HG03442 (cell line): ENCODE measurements at regions not wholly inside any gene's neighbourhood (a gene's known extent, or its start where the extent isn't known, plus 50 kb on each side); places are given as distances from the start of the nearest gene placed in this dataset.
"Not testable (repeated sequence)": the region's sequence is repeated elsewhere in the genome, so short reads cannot be mapped to it uniquely, and the experiment has no call there.

Source experiments
- ATAC-seq: cut with Tn5 transposase; IDR thresholded peaks from one replicate; pipeline ENCODE4 v1.9.1; 2021; ENCODE audit warnings: mild to moderate bottlenecking, moderate library complexity; ENCODE audit not compliant: unreplicated experiment

GRCh38 chr6:56724455-56724854, 81.8 kb upstream of the DST start:
- ATAC-seq: no peak

- ATAC-seq: no peak
These were observed 78.2 kb upstream of the DST start for GRCh38 chr6:56720882-56721281.

GRCh38 chr6:56720202-56720601, 77.5 kb upstream of the DST start:
- not testable (repeated sequence) for ATAC-seq

GRCh38 chr6:56719315-56720058, 76.8 kb upstream of the DST start:
- not testable (repeated sequence) for ATAC-seq

GRCh38 chr6:56718236-56718635, 75.5 kb upstream of the DST start:
- ATAC-seq: no peak

- ATAC-seq: no peak
These were observed 73.5 kb upstream of the DST start for GRCh38 chr6:56716229-56716628.

DNA sequence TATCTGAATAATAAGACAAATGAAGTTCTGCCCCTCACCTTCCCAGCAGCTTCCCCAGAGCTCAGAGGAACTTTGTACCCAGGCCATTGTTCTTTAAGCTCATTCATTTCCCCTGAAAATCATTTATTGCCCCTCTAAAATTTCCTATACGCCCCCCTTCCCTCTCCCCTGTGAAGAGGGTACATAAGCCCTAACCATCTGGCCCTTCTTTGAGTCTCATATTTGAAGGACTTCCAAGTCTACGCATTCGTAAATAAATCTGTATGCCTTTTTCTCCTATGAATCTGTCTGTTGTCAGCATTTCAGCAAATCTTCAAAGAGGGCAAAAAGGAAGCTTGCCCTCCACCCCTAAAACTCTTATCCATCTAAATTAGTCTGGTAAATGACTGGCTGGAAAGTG, 73.1 kb upstream of the DST start:
- no peak for ATAC-seq

DNA sequence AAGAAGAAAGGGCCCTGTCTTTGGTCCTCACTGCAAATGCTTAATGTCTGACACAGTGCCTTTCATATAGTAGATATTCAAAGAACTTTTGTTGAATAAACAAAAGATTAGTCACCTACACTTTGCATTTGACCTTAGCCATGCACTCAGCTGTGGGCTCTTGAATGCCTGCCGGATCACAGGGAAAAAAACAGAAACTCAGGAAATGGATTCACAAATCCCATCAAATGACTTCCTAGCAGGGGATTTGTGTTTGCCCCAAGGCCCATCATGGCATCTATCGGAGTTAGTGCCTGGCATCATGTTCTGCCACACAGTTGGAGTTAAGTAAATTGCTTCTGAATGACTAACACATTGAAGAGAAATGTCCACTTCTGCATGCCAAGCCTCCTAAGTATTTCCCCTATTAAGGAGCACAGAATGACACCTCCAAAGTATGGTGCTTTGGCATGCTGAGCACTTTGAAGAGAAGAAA, 72.3 kb upstream of the DST start:
- ATAC-seq: no peak

DNA sequence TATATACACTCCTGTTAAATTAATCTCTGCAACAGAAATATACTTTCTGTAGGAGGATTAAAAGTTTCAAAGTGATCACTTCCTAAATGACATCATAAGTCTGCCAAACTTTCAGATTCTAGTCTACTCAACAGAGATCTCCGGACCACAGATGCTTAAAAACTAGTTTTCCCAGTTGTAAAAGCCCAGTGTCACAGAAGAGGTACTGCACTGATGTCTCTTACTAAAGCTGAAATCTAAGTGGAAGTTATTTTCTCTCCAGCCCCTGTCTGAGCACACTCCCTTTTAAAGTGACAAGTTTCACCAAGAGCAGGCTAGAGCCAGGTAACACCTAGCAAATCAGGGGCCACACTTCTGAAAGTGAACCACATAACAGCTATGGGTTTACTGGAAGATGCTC, 71.6 kb upstream of the DST start:
- no peak for ATAC-seq

- ATAC-seq: no peak
These were observed 70.6 kb upstream of the DST start for GRCh38 chr6:56713254-56713672.

DNA sequence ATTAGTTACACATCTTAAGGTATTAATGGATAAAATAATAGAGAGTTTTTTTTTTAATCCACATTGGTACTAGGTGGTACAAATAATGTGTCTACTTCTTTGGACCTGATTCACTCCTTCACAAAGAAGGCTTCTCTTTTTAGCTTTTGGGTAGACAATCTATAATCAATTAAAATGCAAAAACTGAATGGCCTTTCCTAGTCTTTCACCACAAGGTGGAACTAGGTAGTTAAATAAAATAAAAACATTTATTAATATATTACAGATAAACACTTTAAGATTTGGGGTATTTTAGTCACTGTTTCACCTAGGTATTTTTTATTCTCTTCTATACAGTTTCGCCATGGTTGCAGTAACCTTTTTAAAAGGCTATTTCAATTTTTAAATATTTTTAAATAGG, 68.3 kb upstream of the DST start:
- no peak for ATAC-seq

- ATAC-seq: no peak
These were observed 67.0 kb upstream of the DST start for GRCh38 chr6:56709650-56710049.

DNA sequence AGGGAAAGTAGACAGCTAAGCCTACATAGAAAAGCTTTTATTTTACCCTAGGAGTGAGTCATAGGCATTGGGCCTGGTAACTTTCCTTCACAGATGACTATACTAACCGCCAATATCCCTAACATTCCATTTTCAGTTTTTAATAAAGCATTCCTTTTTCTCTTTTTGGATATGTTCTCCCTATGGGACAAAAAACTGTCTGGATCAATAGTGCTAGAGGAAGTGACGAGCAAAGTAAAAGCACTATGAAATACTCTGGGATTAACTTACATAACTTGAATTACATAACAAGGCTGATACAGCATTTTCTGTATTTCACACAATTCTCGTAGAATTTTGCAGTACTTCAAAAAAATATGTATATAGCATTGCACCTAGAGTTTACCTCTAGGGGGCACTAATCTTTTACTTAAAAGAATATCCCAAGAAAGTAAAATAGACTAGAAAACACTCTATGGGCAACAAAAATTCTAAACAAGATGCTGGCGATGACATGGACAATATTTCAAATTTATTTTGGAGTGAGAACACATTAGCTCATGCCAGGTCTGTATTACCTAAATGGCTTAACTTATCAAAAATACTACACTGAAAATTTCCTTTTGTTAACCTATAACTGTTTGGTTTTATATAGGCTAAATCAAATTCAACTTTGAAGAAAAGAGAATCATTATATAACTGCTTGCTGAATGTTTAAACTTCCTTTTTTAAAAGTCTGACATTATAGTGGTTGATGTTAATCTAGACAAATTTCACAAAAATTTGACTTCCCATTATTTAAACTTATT, 66.3 kb upstream of the DST start:
- ATAC-seq: peak; percentile 47

- ATAC-seq: no peak
These were observed 64.5 kb upstream of the DST start for GRCh38 chr6:56706981-56707726.

GRCh38 chr6:56699066-56699654, 56.5 kb upstream of the DST start:
- no peak for ATAC-seq

DNA sequence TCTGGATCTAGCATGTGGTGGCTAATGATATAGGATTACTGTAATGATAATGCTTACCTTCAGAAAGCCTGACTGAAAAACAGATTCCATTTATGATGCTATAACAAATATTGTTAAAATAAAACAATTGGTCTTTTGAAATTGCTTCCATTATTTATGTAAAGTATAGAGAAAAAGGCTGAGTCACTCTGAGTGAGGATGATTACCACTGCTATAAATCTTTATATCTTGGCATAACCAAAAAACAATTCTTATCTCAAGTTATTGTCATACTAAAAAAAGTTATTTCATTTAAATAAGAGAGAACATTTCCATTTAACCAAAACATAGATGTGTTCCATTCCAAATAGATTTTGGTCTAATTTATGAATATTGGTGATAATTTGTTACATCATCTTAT, 53.0 kb upstream of the DST start:
- ATAC-seq: no peak

- ATAC-seq: no peak
These were observed 51.3 kb upstream of the DST start for GRCh38 chr6:56694002-56694401.

- ATAC-seq: no peak
These were observed 50.5 kb upstream of the DST start for GRCh38 chr6:56693246-56693607.

GRCh38 chr6:56692523-56693245, 50.0 kb upstream of the DST start:
- ATAC-seq: no peak
